GM18951 (cell line): ENCODE measurements at regions not wholly inside any gene's neighbourhood (a gene's known extent, or its start where the extent isn't known, plus 50 kb on each side); places are given as distances from the start of the nearest gene placed in this dataset.

Experiments
- POLR2A ChIP-seq: IDR thresholded peaks from 4 replicates; pipeline ENCODE4 v1.6.1; 2011; ENCODE audit warnings: mild to moderate bottlenecking; ENCODE audit not compliant: insufficient read length, insufficient read depth; ENCODE audit errors: extremely low read depth
- in situ Hi-C: fragments of 300-500 bp; cut with MboI; formaldehyde crosslinking; loops from one replicate; pipeline ENCODE4 v1.12.0; 2022; ENCODE audit warnings: low sequenced_read_pairs, mixed read lengths, inconsistent platforms; ENCODE audit not compliant: unreplicated experiment

GRCh38 chr5:133870661-133871060, 97.8 kb downstream of the C5orf15 start:
- in situ Hi-C loops, result no loop called here
- no peak for TF ChIP-seq POLR2A

GRCh38 chr5:133869519-133870335, 98.7 kb downstream of the C5orf15 start:
- TF ChIP-seq POLR2A, result no peak
- in situ Hi-C loops, result loop anchor here (10.0 kb wide), 1 partner anchor 115 kb away; no protein-coding TSS in a partner anchor

- no peak for TF ChIP-seq POLR2A
- in situ Hi-C loops, result loop anchor here (10.0 kb wide), 1 partner anchor 114 kb away; no protein-coding TSS in a partner anchor
These were observed 99.4 kb downstream of the C5orf15 start for GRCh38 chr5:133868946-133869518.

GRCh38 chr5:133867851-133868545, 100.4 kb downstream of the C5orf15 start:
- TF ChIP-seq POLR2A, result no peak
- in situ Hi-C loops, result loop anchor here (10.0 kb wide), 1 partner anchor 113 kb away; no protein-coding TSS in a partner anchor

GRCh38 chr5:133867341-133867740, 101.1 kb downstream of the C5orf15 start:
- no peak for TF ChIP-seq POLR2A
- in situ Hi-C loops, result loop anchor here (10.0 kb wide), 1 partner anchor 113 kb away; no protein-coding TSS in a partner anchor

GRCh38 chr5:133866903-133867245, 101.6 kb downstream of the C5orf15 start:
- in situ Hi-C loops, result loop anchor here (10.0 kb wide), 1 partner anchor 112 kb away; no protein-coding TSS in a partner anchor
- no peak for TF ChIP-seq POLR2A

GRCh38 chr5:133866160-133866902, 102.1 kb downstream of the C5orf15 start:
- TF ChIP-seq POLR2A, result no peak
- in situ Hi-C loops, result loop anchor here (10.0 kb wide), 1 partner anchor 112 kb away; no protein-coding TSS in a partner anchor

- in situ Hi-C loops, result loop anchor here (10.0 kb wide), 1 partner anchor 110 kb away; no protein-coding TSS in a partner anchor
- no peak for TF ChIP-seq POLR2A
These were observed 103.3 kb downstream of the C5orf15 start for GRCh38 chr5:133865113-133865512.

GRCh38 chr5:133864711-133865110, 103.7 kb downstream of the C5orf15 start:
- in situ Hi-C loops, result loop anchor here (10.0 kb wide), 1 partner anchor 110 kb away; no protein-coding TSS in a partner anchor
- TF ChIP-seq POLR2A, result no peak

- no peak for TF ChIP-seq POLR2A
- in situ Hi-C loops, result loop anchor here (10.0 kb wide), 1 partner anchor 109 kb away; no protein-coding TSS in a partner anchor
These were observed 104.4 kb downstream of the C5orf15 start for GRCh38 chr5:133863857-133864585.

- TF ChIP-seq POLR2A, result no peak
These were observed 107.2 kb downstream of the C5orf15 start for GRCh38 chr5:133861161-133861737.

More at GRCh38 chr5:133861161-133861737, 107.2 kb downstream of the C5orf15 start:
- in situ Hi-C loops, result loop anchor here (10.0 kb wide), 1 partner anchor 106 kb away; no protein-coding TSS in a partner anchor
